ENCODE measurements at regions not wholly inside any gene's neighbourhood (a gene's known extent, or its start where the extent isn't known, plus 50 kb on each side); places are given as distances from the start of the nearest gene placed in this dataset.

- TF ChIP-seq POLR2A (IDR thresholded peaks at IDR 0.05) (no peak), CTCF (IDR thresholded peaks at IDR 0.05 in 4 of 5, conservative IDR thresholded peaks at IDR 0.05 in 1 of 5) (no peak)
Observed at GRCh38 chr5:158451203-158451992, 592.5 kb upstream of the CLINT1 start.

All from gastrocnemius medialis (tissue), 4 donors.